Nephron progenitor cell (in vitro differentiated cells): ENCODE measurements at regions not wholly inside any gene's neighbourhood (a gene's known extent, or its start where the extent isn't known, plus 50 kb on each side); places are given as distances from the start of the nearest gene placed in this dataset.

Experiments used
- DNase-seq: peaks from one replicate; pipeline ENCODE4 v3.0.0; 2021
- H3K27ac Mint-ChIP-seq: 2 replicates; pipeline ENCODE4 v1.8.0; 2021; ENCODE audit warnings: mild to moderate bottlenecking, moderate library complexity, mixed read lengths
- H3K27me3 Mint-ChIP-seq: 2 replicates; pipeline ENCODE4 v1.8.0; 2021; ENCODE audit warnings: mild to moderate bottlenecking, low read depth, mixed read lengths; ENCODE audit not compliant: poor library complexity
- H3K36me3 Mint-ChIP-seq: 2 replicates; pipeline ENCODE4 v1.8.0; 2021; ENCODE audit warnings: low read depth, mixed read lengths
- H3K4me1 Mint-ChIP-seq: 2 replicates; pipeline ENCODE4 v1.8.0; 2021; ENCODE audit warnings: mixed read lengths
- H3K4me3 Mint-ChIP-seq: 2 replicates; pipeline ENCODE4 v1.8.0; 2021; ENCODE audit warnings: mild to moderate bottlenecking, moderate library complexity, mixed read lengths
- H3K9me3 Mint-ChIP-seq: 2 replicates; pipeline ENCODE4 v1.8.0; 2021; ENCODE audit warnings: mild to moderate bottlenecking, moderate library complexity, mixed read lengths
- TF ChIP-seq, protein P1 (sequence below): fragments of 200-600 bp; sonication (generic); IDR thresholded peaks from 2 replicates; pipeline ENCODE4 v1.5.0; 2021; ENCODE audit warnings: antibody characterized with exemption

- no peaks in the 10 kb centered on the region for H3K36me3 Mint-ChIP-seq
Observed at GRCh38 chr5:164555809-164556208, 1050.4 kb downstream of the MAT2B start.

DNA sequence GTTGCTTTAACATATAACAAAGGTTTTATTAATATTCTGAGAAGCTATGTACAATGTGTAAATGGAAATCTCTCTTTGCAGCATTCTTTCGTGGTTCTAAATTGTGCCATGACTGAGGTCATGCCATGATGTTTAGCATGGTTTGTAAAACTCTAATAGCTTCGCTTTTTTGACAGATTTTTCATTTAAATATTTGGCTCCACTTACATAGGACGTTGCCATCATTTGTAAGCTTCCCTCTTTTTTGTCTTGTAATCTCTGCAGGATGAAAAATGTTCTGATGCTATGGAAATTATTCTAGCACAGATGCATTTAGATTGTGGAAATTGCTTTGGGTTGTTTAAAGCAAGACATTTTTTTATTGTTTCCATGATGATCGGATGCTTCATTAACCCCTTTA is 1054.8 kb downstream of the MAT2B start:
- Mint-ChIP-seq H3K27ac (no peak overlapping the region), H3K36me3 (no peaks in the 10 kb centered on the region)

More at GRCh38 chr5:164555809-164556208, 1050.4 kb downstream of the MAT2B start:
- no peak overlapping the region for H3K27ac Mint-ChIP-seq
- H3K4me3 Mint-ChIP-seq, result no peak overlapping the region
- DNase-seq, result no peak
- TF ChIP-seq, protein P1, sequence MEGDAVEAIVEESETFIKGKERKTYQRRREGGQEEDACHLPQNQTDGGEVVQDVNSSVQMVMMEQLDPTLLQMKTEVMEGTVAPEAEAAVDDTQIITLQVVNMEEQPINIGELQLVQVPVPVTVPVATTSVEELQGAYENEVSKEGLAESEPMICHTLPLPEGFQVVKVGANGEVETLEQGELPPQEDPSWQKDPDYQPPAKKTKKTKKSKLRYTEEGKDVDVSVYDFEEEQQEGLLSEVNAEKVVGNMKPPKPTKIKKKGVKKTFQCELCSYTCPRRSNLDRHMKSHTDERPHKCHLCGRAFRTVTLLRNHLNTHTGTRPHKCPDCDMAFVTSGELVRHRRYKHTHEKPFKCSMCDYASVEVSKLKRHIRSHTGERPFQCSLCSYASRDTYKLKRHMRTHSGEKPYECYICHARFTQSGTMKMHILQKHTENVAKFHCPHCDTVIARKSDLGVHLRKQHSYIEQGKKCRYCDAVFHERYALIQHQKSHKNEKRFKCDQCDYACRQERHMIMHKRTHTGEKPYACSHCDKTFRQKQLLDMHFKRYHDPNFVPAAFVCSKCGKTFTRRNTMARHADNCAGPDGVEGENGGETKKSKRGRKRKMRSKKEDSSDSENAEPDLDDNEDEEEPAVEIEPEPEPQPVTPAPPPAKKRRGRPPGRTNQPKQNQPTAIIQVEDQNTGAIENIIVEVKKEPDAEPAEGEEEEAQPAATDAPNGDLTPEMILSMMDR, result no peak
- no peaks in the 10 kb centered on the region for H3K4me1 Mint-ChIP-seq
- H3K9me3 Mint-ChIP-seq, result no peaks in the 10 kb centered on the region
- no peaks in the 10 kb centered on the region for H3K27me3 Mint-ChIP-seq

DNA sequence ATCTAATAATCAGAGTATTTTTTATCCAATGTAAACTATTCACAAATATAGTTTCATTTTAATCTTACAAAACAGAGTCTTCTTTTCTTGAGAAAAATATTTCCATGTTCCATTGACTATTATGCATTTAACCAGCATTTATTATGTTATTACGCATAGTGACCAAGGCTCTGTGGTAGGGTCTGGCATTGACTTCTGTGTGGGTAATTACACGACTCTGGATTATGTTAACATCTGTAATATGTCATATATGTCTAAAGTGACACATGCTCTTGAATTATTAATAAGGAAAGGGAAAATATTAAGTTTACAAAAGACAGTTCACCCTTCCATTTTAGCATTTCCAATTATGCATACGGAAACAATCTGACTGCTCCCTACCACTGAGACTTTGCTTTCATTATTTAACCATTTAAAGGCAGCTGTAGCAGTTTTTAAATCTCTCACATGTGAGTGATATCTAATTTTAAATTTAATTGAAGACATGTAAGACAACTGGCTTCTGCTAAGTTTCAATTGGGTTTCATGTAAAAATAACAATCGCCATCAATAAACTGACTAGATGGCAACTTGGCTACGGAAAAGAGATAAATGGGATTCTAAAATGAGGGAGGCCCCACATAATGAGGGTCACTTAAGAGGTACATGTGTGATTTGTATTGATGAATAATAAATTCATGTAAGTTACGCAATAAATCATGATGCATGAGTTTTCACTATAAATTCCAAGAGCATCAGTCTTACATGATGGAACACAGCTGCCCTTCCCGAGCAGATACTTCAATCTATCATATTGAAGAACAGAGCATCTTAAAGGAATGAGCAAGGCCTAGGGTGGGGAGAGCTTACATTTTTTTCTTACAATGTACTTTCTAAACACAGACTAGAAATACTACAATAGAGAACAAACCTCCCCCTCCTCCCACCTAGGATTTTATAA is 1056.8 kb downstream of the MAT2B start:
- no peak overlapping the region for H3K4me3 Mint-ChIP-seq

More for the DNA sequence above, 1054.8 kb downstream of the MAT2B start:
- DNase-seq, result no peak
- TF ChIP-seq, protein P1, result no peak
- Mint-ChIP-seq H3K27me3 (no peaks in the 10 kb centered on the region), H3K4me1 (no peaks in the 10 kb centered on the region), H3K4me3 (no peak overlapping the region), H3K9me3 (no peaks in the 10 kb centered on the region)

GRCh38 chr5:164563370-164563769 is 1058.0 kb downstream of the MAT2B start:
- H3K36me3 Mint-ChIP-seq, result no peaks in the 10 kb centered on the region
- no peaks in the 10 kb centered on the region for H3K27me3 Mint-ChIP-seq
- H3K9me3 Mint-ChIP-seq, result no peaks in the 10 kb centered on the region
- no peak for DNase-seq
- TF ChIP-seq, protein P1, result no peak
- no peak overlapping the region for H3K27ac Mint-ChIP-seq
- H3K4me1 Mint-ChIP-seq, result peaks cover 7% of the 10 kb centered on the region
- H3K4me3 Mint-ChIP-seq, result no peak overlapping the region

More for the DNA sequence above, 1056.8 kb downstream of the MAT2B start:
- TF ChIP-seq, protein P1, result no peak
- Mint-ChIP-seq H3K4me1 (peaks cover 7% of the 10 kb centered on the region), H3K27ac (no peak overlapping the region), H3K27me3 (no peaks in the 10 kb centered on the region), H3K36me3 (no peaks in the 10 kb centered on the region), H3K9me3 (no peaks in the 10 kb centered on the region)
- no peak for DNase-seq

- TF ChIP-seq, protein P1, result no peak
- no peak overlapping the region for H3K4me3 Mint-ChIP-seq
Observed at GRCh38 chr5:164573397-164573796, 1068.0 kb downstream of the MAT2B start.

GRCh38 chr5:164577201-164577600 is 1071.8 kb downstream of the MAT2B start:
- TF ChIP-seq, protein P1, result no peak
- no peak for DNase-seq
- Mint-ChIP-seq H3K4me3 (no peak overlapping the region), H3K9me3 (no peaks in the 10 kb centered on the region), H3K36me3 (no peaks in the 10 kb centered on the region), H3K4me1 (no peaks in the 10 kb centered on the region), H3K27ac (no peak overlapping the region), H3K27me3 (no peaks in the 10 kb centered on the region)

More at GRCh38 chr5:164573397-164573796, 1068.0 kb downstream of the MAT2B start:
- Mint-ChIP-seq H3K27ac (no peak overlapping the region), H3K27me3 (no peaks in the 10 kb centered on the region), H3K4me1 (no peaks in the 10 kb centered on the region), H3K9me3 (no peaks in the 10 kb centered on the region), H3K36me3 (no peaks in the 10 kb centered on the region)
- no peak for DNase-seq
